ENCODE measurements at regions not wholly inside any gene's neighbourhood (a gene's known extent, or its start where the extent isn't known, plus 50 kb on each side); places are given as distances from the start of the nearest gene placed in this dataset.
"Not testable (repeated sequence)": the region's sequence is repeated elsewhere in the genome, so short reads cannot be mapped to it uniquely, and the experiment has no call there.

DNA sequence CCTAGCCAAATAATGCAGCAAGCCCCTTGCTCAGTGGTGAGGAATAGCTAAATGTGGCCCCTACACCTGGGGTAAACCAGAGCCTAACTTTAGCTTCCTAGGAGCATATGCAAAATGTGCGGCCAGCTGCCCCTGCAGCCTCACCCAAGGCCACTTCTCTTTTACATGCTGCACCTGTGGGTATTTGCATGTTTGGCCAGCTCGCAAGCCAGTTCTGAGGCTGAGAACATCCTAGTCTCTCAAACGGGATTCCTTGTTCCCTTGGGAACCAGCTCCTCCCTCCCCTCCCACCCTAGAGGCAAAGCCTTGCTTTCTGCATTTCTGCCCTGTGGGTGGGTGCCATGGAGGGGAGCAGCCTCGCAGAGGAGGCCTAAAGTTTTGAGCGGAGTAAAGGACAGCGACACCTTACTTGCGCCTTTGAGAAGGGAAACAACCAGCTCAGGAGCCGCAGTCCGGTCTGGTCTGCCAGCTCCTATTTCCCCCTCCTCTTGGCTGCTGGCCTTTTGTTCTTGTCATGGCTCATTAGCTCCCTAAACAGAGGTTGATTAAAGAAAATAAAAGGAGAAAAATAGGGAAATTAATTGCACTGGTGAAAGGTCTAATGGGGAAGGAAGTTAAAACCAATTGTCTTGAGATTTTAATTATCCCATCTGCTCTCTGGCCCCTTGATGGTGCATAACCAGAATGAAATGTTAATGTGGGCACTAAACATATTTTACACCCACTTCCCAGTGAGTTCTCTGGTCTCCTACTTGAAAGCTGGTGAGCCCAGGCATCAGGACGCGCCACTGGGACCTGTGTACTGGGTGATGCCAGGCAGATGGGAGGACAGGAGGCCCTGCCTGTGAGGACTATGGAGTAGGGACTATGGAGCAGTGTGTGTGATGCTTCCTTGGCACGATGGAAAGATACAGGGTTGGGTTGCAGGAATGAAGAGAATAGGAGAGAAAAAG lies 68.7 kb downstream of the TEX35 start:
- H3K27me3 ChIP-seq (ENCODE audit: low read depth, low read length), result no peaks in the 10 kb centered on the region
- H3K4me1 ChIP-seq (ENCODE audit: control insufficient read depth in 1 of 2, insufficient read depth in 2 of 2, low read length in 2 of 2), result no peaks in the 10 kb centered on the region
- H3K36me3 ChIP-seq (ENCODE audit: control insufficient read depth in 1 of 2, insufficient read depth in 2 of 2, low read length in 2 of 2), result no peaks in the 10 kb centered on the region
- no peak overlapping the region for H3K4me3 ChIP-seq (ENCODE audit: low read depth in 1 of 2, low read length in 2 of 2)
- H3K27ac ChIP-seq (ENCODE audit: low read length), result no peak overlapping the region
- no peaks in the 10 kb centered on the region for H3K9me3 ChIP-seq (ENCODE audit: control insufficient read depth in 1 of 2, low read length in 2 of 2)

DNA sequence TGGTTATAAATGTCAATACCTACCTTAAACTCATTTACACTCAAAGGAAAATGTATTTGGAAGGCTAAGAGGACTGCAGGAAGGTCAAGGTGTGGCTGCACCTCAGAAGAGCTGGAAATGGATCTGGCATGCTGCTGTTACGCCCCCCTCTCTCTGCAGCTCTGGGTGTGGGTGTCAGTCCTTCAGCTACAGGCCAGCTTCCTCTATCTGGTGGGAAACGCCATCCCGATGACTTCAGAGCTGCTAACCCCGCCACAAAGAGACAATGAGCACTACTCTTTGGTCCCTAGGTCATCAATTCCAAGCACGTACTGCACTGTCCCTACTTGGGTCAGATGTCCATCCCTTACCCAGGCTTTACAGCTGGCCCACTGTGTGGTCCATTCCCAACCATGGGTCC lies 74.2 kb downstream of the TEX35 start:
- H3K9me3 ChIP-seq (ENCODE audit: control insufficient read depth in 1 of 2, low read length in 2 of 2), result no peaks in the 10 kb centered on the region
- no peak overlapping the region for H3K27ac ChIP-seq (ENCODE audit: low read length)
- H3K36me3 ChIP-seq (ENCODE audit: control insufficient read depth in 1 of 2, insufficient read depth in 2 of 2, low read length in 2 of 2), result no peaks in the 10 kb centered on the region
- no peak overlapping the region for H3K4me3 ChIP-seq (ENCODE audit: low read depth in 1 of 2, low read length in 2 of 2)
- H3K4me1 ChIP-seq (ENCODE audit: control insufficient read depth in 1 of 2, insufficient read depth in 2 of 2, low read length in 2 of 2), result no peaks in the 10 kb centered on the region
- no peaks in the 10 kb centered on the region for H3K27me3 ChIP-seq (ENCODE audit: low read depth, low read length)

DNA sequence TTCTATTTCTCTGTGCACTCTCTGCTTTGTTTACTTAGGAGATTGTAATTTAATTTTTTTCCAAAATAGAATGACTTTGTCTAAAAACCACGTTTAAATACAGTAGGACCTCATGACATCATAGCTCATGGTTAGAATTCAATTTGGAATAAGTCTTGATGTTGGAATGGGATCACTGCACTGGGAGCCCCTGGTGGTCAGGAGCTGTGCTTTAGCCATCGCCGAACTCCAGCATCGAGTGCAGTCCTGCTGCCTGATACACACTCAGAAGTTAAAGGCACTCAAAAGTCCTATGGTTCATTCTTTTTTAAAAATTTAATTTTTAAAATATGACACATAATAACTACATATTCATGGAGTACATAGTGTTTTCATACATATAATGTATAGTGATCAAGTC lies 75.1 kb downstream of the TEX35 start:
- H3K36me3 ChIP-seq (ENCODE audit: control insufficient read depth in 1 of 2, insufficient read depth in 2 of 2, low read length in 2 of 2), result no peaks in the 10 kb centered on the region
- H3K27ac ChIP-seq (ENCODE audit: low read length), result no peak overlapping the region
- no peak overlapping the region for H3K4me3 ChIP-seq (ENCODE audit: low read depth in 1 of 2, low read length in 2 of 2)
- no peaks in the 10 kb centered on the region for H3K27me3 ChIP-seq (ENCODE audit: low read depth, low read length)
- H3K4me1 ChIP-seq (ENCODE audit: control insufficient read depth in 1 of 2, insufficient read depth in 2 of 2, low read length in 2 of 2), result no peaks in the 10 kb centered on the region
- no peaks in the 10 kb centered on the region for H3K9me3 ChIP-seq (ENCODE audit: control insufficient read depth in 1 of 2, low read length in 2 of 2)

DNA sequence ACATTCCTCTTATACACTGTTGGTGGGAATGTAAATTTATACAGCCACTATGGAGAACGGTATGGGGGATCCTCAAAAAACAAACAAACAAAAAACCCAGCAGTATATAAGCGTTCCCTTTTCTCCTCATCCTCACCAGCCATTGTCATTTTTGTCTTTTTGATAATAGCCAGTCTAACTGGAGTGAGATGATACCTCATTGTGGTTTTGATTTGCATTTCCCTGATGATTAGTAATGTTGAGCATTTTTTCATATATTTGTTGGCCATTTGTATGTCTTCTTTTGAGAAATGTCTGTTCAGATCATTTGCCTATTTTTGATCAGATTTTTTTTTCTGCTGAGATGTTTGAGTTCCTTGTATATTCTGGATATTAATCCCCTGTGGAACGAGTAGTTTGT lies 76.1 kb downstream of the TEX35 start:
- not testable (repeated sequence) for H3K36me3 ChIP-seq (ENCODE audit: control insufficient read depth in 1 of 2, insufficient read depth in 2 of 2, low read length in 2 of 2)

DNA sequence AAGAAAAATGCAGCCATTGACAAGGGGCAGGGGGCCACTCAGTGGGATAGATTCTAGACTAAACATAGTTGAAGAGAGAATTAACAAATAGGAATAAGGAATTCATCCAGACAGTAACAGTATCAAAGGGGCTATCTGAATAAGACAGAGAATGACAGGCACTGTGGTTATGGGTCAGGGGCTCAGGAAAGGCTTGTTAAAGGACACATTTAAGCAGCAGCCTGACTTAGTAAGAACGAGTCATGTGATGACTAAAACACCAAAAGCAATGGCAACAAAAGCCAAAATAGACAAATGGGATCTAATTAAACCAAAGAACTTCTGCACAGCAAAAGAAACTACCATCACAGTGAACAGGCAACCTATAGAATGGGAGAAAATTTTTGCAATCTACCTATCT lies 78.9 kb downstream of the TEX35 start:
- H3K9me3 ChIP-seq (ENCODE audit: control insufficient read depth in 1 of 2, low read length in 2 of 2); H3K4me3 ChIP-seq (ENCODE audit: low read depth in 1 of 2, low read length in 2 of 2); H3K4me1 ChIP-seq (ENCODE audit: control insufficient read depth in 1 of 2, insufficient read depth in 2 of 2, low read length in 2 of 2); H3K36me3 ChIP-seq (ENCODE audit: control insufficient read depth in 1 of 2, insufficient read depth in 2 of 2, low read length in 2 of 2); H3K27ac ChIP-seq (ENCODE audit: low read length); H3K27me3 ChIP-seq (ENCODE audit: low read depth, low read length): not testable (repeated sequence)

More for the DNA sequence above, 76.1 kb downstream of the TEX35 start:
- H3K27ac ChIP-seq (ENCODE audit: low read length); H3K4me3 ChIP-seq (ENCODE audit: low read depth in 1 of 2, low read length in 2 of 2); H3K4me1 ChIP-seq (ENCODE audit: control insufficient read depth in 1 of 2, insufficient read depth in 2 of 2, low read length in 2 of 2); H3K9me3 ChIP-seq (ENCODE audit: control insufficient read depth in 1 of 2, low read length in 2 of 2); H3K27me3 ChIP-seq (ENCODE audit: low read depth, low read length): not testable (repeated sequence)

DNA sequence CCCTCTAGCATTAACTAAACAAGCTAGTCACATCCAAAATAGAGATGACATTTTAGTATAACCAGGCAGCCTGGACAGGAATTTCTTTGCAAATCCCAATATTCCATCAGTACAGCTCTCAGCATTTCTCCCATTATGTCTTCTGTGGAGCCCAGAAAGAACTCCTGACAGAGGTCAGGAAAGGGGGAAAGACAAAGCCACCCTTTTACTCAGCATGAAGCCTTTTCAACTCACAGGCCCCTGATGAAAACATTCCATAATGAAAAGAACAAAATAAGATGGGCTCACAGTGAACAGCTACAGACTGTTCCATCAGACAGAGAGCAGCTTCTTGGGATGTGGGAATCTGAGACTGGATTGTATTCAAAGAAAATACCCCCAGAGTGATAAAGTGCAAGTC lies 80.6 kb downstream of the TEX35 start:
- H3K4me1 ChIP-seq (ENCODE audit: control insufficient read depth in 1 of 2, insufficient read depth in 2 of 2, low read length in 2 of 2), result no peaks in the 10 kb centered on the region
- H3K27me3 ChIP-seq (ENCODE audit: low read depth, low read length), result no peaks in the 10 kb centered on the region
- H3K36me3 ChIP-seq (ENCODE audit: control insufficient read depth in 1 of 2, insufficient read depth in 2 of 2, low read length in 2 of 2), result no peaks in the 10 kb centered on the region
- no peak overlapping the region for H3K27ac ChIP-seq (ENCODE audit: low read length)
- H3K4me3 ChIP-seq (ENCODE audit: low read depth in 1 of 2, low read length in 2 of 2), result no peak overlapping the region
- H3K9me3 ChIP-seq (ENCODE audit: control insufficient read depth in 1 of 2, low read length in 2 of 2), result no peaks in the 10 kb centered on the region

DNA sequence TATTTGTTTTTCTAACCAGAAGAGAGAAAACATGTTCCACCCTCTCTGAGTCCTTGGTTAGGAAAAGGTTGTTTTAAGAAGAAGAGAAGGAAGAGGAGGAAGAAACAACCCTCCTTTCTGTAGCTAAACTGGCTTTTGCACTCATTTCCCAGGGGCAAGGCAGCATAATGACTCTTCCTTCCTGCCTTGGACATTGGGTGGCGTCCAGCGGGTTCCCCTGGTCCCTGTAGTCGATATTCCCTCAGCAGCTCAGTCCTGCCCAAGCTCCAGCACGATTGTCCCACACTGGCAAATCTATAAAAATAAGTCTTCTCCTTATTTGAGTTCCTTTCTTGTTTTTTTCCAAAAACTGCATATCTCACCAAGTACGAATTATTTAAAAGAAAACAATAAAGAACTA lies 81.2 kb downstream of the TEX35 start:
- Histone ChIP-seq H3K27me3 (ENCODE audit: low read depth, low read length) (no peaks in the 10 kb centered on the region), H3K9me3 (ENCODE audit: control insufficient read depth in 1 of 2, low read length in 2 of 2) (no peaks in the 10 kb centered on the region), H3K4me1 (ENCODE audit: control insufficient read depth in 1 of 2, insufficient read depth in 2 of 2, low read length in 2 of 2) (no peaks in the 10 kb centered on the region), H3K4me3 (ENCODE audit: low read depth in 1 of 2, low read length in 2 of 2) (no peak overlapping the region), H3K36me3 (ENCODE audit: control insufficient read depth in 1 of 2, insufficient read depth in 2 of 2, low read length in 2 of 2) (no peaks in the 10 kb centered on the region), H3K27ac (ENCODE audit: low read length) (no peak overlapping the region)

DNA sequence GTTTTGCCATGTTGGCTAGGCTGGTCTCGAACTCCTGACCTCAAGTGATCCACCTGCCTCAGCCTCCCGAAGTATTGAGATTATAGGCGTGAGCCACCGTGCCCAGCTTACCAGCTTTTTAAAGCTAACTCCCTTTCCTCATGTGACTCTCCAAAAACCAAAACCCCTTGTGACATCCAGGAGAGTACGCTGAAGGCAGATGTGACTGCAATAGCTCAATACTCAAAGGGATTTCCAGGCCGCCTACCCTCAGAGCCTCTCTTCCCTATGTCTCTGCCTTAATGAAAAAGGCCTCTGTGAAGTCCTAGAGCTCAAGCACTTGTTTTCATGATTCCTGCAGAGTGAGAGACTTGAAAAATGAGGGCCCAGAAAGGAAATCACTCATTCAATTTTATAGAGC lies 82.6 kb downstream of the TEX35 start:
- H3K9me3 ChIP-seq (ENCODE audit: control insufficient read depth in 1 of 2, low read length in 2 of 2), result no peaks in the 10 kb centered on the region
- H3K27ac ChIP-seq (ENCODE audit: low read length), result no peak overlapping the region
- no peak overlapping the region for H3K4me3 ChIP-seq (ENCODE audit: low read depth in 1 of 2, low read length in 2 of 2)
- no peaks in the 10 kb centered on the region for H3K4me1 ChIP-seq (ENCODE audit: control insufficient read depth in 1 of 2, insufficient read depth in 2 of 2, low read length in 2 of 2)
- H3K36me3 ChIP-seq (ENCODE audit: control insufficient read depth in 1 of 2, insufficient read depth in 2 of 2, low read length in 2 of 2), result no peaks in the 10 kb centered on the region
- H3K27me3 ChIP-seq (ENCODE audit: low read depth, low read length), result no peaks in the 10 kb centered on the region

DNA sequence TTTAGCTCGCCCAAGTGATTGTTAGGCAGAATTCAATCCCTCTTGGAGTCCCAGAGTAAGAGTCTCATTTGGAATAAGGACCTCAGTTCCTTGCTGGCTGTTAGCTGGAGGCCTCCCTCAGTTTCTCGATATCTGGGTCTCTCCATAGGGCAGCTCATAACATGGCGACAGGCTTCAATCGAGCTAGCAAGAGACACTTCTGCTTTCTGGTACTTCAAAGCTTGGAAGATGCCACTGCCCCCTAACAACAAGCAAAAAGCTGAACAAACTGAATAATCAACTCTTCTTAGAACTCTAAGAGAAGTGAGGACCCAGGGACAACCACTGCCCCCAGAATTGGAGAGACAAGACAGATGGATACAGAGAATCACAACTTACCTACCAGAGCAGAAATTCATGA lies 86.2 kb downstream of the TEX35 start:
- H3K27ac ChIP-seq (ENCODE audit: low read length), result no peak overlapping the region
- no peaks in the 10 kb centered on the region for H3K27me3 ChIP-seq (ENCODE audit: low read depth, low read length)
- H3K4me1 ChIP-seq (ENCODE audit: control insufficient read depth in 1 of 2, insufficient read depth in 2 of 2, low read length in 2 of 2), result peaks cover 0 to 3% of the 10 kb centered on the region in 2 donors
- no peaks in the 10 kb centered on the region for H3K9me3 ChIP-seq (ENCODE audit: control insufficient read depth in 1 of 2, low read length in 2 of 2)
- H3K4me3 ChIP-seq (ENCODE audit: low read depth in 1 of 2, low read length in 2 of 2), result no peak overlapping the region
- no peaks in the 10 kb centered on the region for H3K36me3 ChIP-seq (ENCODE audit: control insufficient read depth in 1 of 2, insufficient read depth in 2 of 2, low read length in 2 of 2)

DNA sequence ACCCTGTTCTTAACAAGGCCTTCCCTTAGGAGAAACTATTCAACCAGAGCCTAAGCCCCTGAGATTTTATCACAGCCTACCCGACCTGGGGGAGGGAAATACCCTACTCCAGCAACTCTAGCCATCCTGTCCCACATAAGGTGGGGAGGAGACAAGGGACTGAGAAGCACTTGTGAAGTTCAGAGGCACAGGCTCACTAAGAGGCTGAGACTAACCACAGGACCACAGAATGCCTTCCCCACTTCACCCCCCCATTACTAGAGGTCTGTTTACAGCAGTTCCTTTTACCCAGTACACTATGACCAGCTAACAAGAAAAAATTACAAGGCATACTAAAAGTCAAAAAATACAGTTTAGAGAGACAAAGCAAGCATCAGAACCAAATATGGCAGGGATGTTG lies 86.8 kb downstream of the TEX35 start:
- no peaks in the 10 kb centered on the region for H3K36me3 ChIP-seq (ENCODE audit: control insufficient read depth in 1 of 2, insufficient read depth in 2 of 2, low read length in 2 of 2)
- no peaks in the 10 kb centered on the region for H3K27me3 ChIP-seq (ENCODE audit: low read depth, low read length)
- no peak overlapping the region for H3K27ac ChIP-seq (ENCODE audit: low read length)
- peaks cover 0 to 3% of the 10 kb centered on the region in 2 donors for H3K4me1 ChIP-seq (ENCODE audit: control insufficient read depth in 1 of 2, insufficient read depth in 2 of 2, low read length in 2 of 2)
- no peaks in the 10 kb centered on the region for H3K9me3 ChIP-seq (ENCODE audit: control insufficient read depth in 1 of 2, low read length in 2 of 2)
- no peak overlapping the region for H3K4me3 ChIP-seq (ENCODE audit: low read depth in 1 of 2, low read length in 2 of 2)

DNA sequence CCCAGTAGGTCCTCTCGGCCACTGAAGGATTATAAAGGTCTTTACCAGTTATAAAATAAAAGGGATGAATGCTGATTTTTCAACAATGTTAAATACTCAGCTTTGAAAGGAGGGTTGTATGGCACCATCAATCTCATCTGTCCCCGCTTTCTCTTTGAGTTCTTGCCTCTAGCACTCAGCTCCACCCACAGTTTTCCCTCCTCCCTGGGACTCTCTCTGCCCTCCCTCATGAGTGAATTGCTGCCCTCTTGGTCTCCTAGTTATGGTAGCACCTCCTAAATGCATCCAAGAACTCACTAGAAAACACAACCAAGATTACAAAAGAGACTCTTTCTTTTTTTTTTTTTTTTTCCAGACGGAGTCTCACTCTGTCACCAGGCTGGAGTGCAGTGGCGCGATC lies 91.0 kb downstream of the TEX35 start:
- Histone ChIP-seq H3K36me3 (ENCODE audit: control insufficient read depth in 1 of 2, insufficient read depth in 2 of 2, low read length in 2 of 2) (no peaks in the 10 kb centered on the region), H3K4me3 (ENCODE audit: low read depth in 1 of 2, low read length in 2 of 2) (no peak overlapping the region), H3K27ac (ENCODE audit: low read length) (no peak overlapping the region), H3K4me1 (ENCODE audit: control insufficient read depth in 1 of 2, insufficient read depth in 2 of 2, low read length in 2 of 2) (peaks cover 0 to 3% of the 10 kb centered on the region in 2 donors), H3K27me3 (ENCODE audit: low read depth, low read length) (no peaks in the 10 kb centered on the region), H3K9me3 (ENCODE audit: control insufficient read depth in 1 of 2, low read length in 2 of 2) (no peaks in the 10 kb centered on the region)

DNA sequence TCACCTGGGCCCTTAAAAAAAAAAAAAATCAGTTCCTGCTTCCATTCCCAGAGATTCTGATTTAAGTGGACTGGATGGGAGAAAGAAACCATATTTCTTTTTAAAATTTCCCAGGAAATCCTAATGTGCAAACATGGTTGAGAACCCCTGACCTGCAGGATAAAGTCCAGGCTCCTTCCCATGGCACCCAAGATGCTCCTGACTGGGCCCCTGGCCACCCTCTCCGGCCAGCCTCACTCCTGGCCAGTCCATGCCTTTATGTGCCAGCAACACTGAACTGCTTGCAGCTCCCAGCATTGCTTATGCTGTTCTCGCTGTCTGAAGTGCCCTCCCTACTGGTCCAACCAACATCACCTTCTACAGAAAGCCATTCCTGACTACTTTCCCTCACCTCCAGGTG lies 93.9 kb downstream of the TEX35 start:
- Histone ChIP-seq H3K27ac (ENCODE audit: low read length) (no peak overlapping the region), H3K4me1 (ENCODE audit: control insufficient read depth in 1 of 2, insufficient read depth in 2 of 2, low read length in 2 of 2) (peaks cover 0 to 3% of the 10 kb centered on the region in 2 donors), H3K9me3 (ENCODE audit: control insufficient read depth in 1 of 2, low read length in 2 of 2) (no peaks in the 10 kb centered on the region), H3K27me3 (ENCODE audit: low read depth, low read length) (no peaks in the 10 kb centered on the region), H3K36me3 (ENCODE audit: control insufficient read depth in 1 of 2, insufficient read depth in 2 of 2, low read length in 2 of 2) (no peaks in the 10 kb centered on the region), H3K4me3 (ENCODE audit: low read depth in 1 of 2, low read length in 2 of 2) (no peak overlapping the region)
